BJ (cell line): ENCODE measurements at regions not wholly inside any gene's neighbourhood (a gene's known extent, or its start where the extent isn't known, plus 50 kb on each side); places are given as distances from the start of the nearest gene placed in this dataset.

Source experiments
- CTCF ChIA-PET: fragments of 350-600 bp; formaldehyde crosslinking; extraction: SDS; loops from one replicate; lab custom pipeline; 2021; ENCODE audit warnings: antibody characterized with exemption, inconsistent platforms; lab: Yijun Ruan, JAX
- POLR2A ChIA-PET: fragments of 300-600 bp; sonication (Branson Sonifier 250); formaldehyde crosslinking; extraction: SDS; loops from one replicate; lab custom pipeline; 2021; ENCODE audit warnings: antibody characterized with exemption; lab: Charles Lee
- DNase-seq: peaks from one replicate; pipeline ENCODE4 v3.0.0-alpha.2; 2011; ENCODE audit warnings: low read depth
- H3K27me3 ChIP-seq: 2 replicates; pipeline ENCODE4 v1.6.0; 2011; ENCODE audit warnings: low read length; ENCODE audit not compliant: control insufficient read depth, insufficient read depth
- H3K36me3 ChIP-seq: 2 replicates; pipeline ENCODE4 v1.5.1; 2011; ENCODE audit warnings: low read length; ENCODE audit not compliant: control insufficient read depth, insufficient read depth
- H3K4me3 ChIP-seq: 2 replicates; pipeline ENCODE4 v1.5.1; 2011; ENCODE audit warnings: low read depth, mild to moderate bottlenecking, control low read depth, low read length
- CTCF ChIP-seq: IDR thresholded peaks from 2 replicates; pipeline ENCODE4 v1.5.1; 2011; ENCODE audit warnings: low read depth, mild to moderate bottlenecking, control low read depth, inconsistent platforms, low read length, moderate library complexity; ENCODE audit not compliant: insufficient read depth

GRCh38 chr5:167539747-167540146 is 751.7 kb upstream of the WWC1 start:
- Histone ChIP-seq H3K27me3 (no peaks in the 10 kb centered on the region), H3K36me3 (no peaks in the 10 kb centered on the region), H3K4me3 (no peak overlapping the region)
- POLR2A ChIA-PET, result no interaction called here
- no peak for TF ChIP-seq CTCF
- CTCF ChIA-PET, result no interaction called here
- DNase-seq, result no peak

GRCh38 chr5:167546270-167546669 is 745.2 kb upstream of the WWC1 start:
- DNase-seq, result no peak
- POLR2A ChIA-PET, result no interaction called here
- TF ChIP-seq CTCF, result no peak

GRCh38 chr5:167552356-167552755 is 739.1 kb upstream of the WWC1 start:
- no peak for TF ChIP-seq CTCF
- H3K4me3 ChIP-seq, result no peak overlapping the region
- POLR2A ChIA-PET, result no interaction called here
- no peaks in the 10 kb centered on the region for H3K36me3 ChIP-seq
- CTCF ChIA-PET, result no interaction called here
- DNase-seq, result no peak
- no peaks in the 10 kb centered on the region for H3K27me3 ChIP-seq

More at GRCh38 chr5:167546270-167546669, 745.2 kb upstream of the WWC1 start:
- no peak overlapping the region for H3K4me3 ChIP-seq
- no peaks in the 10 kb centered on the region for H3K36me3 ChIP-seq
- CTCF ChIA-PET, result no interaction called here
- H3K27me3 ChIP-seq, result no peaks in the 10 kb centered on the region

- Histone ChIP-seq H3K4me3 (no peak overlapping the region), H3K27me3 (no peaks in the 10 kb centered on the region), H3K36me3 (no peaks in the 10 kb centered on the region)
- TF ChIP-seq CTCF, result no peak
- ChIA-PET CTCF (no interaction called here), POLR2A (no interaction called here)
- no peak for DNase-seq
Observed at GRCh38 chr5:167553511-167553910, 737.9 kb upstream of the WWC1 start.

GRCh38 chr5:167554564-167555290 is 736.7 kb upstream of the WWC1 start:
- Histone ChIP-seq H3K4me3 (no peak overlapping the region), H3K36me3 (no peaks in the 10 kb centered on the region), H3K27me3 (no peaks in the 10 kb centered on the region)
- POLR2A ChIA-PET, result no interaction called here
- CTCF ChIA-PET, result no interaction called here
- TF ChIP-seq CTCF, result no peak
- no peak for DNase-seq
